Lower leg skin (tissue), 4 donors: ENCODE measurements at regions not wholly inside any gene's neighbourhood (a gene's known extent, or its start where the extent isn't known, plus 50 kb on each side); places are given as distances from the start of the nearest gene placed in this dataset.
A peak's percentile ranks its signal among the peaks of the same experiment; 100 is the strongest.

Experiments used
- DNase-seq, 2 donors: peaks; one replicate each; pipeline ENCODE4 v3.0.0-alpha.2; 2019; ENCODE audit warnings: low spot score in 2 of 2
- H3K4me3 ChIP-seq: fragments of 200-600 bp; sonication (generic); 2 replicates; pipeline ENCODE4 v1.5.1; 2017; ENCODE audit warnings: mild to moderate bottlenecking, low read depth; ENCODE audit not compliant: poor library complexity, severe bottlenecking
- CTCF ChIP-seq, 3 donors: fragments of 450-650 bp; IDR thresholded peaks; one replicate each; pipeline ENCODE4 v1.5.1; 2016; ENCODE audit warnings: antibody characterized with exemption in 3 of 3, mild to moderate bottlenecking in 3 of 3, moderate library complexity in 2 of 3
- POLR2A ChIP-seq, 2 donors: fragments of 450-650 bp; IDR thresholded peaks; one replicate each; pipeline ENCODE4 v1.6.1; 2016 to 2017; ENCODE audit warnings: antibody characterized with exemption in 2 of 2, mild to moderate bottlenecking in 1 of 2, moderate library complexity in 1 of 2
- whole genome bisulfite sequencing, 2 donors: methylation state at CpG; one replicate each; pipeline ENCODE4 v1.1.5; 2018; 5-methylcytosine and 5-hydroxymethylcytosine counted together
- intact Hi-C: fragments of 100-400 bp; cut with DNase I; formaldehyde crosslinking; loops from one replicate; pipeline ENCODE4 v1.15.0; 2023; ENCODE audit warnings: low total_unique reads

DNA sequence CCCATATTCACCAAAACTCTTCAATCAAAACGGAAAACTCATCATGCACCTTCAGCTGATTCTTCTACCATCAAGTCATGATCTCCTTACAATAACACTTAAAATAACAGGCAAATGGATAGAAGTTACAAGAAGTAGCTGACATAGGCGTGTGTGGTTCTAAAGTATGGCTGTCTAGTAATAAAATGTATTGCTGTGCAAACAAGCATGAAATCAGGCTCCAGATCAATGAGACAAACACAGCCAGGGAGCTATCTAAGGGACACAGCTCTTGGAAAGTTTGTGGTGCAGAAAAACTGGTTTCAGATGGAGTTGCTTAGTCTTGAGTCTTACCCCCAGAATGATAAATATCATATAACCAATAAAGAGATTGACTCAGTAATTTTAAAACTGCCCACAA lies 434.8 kb upstream of the NOX3 start:
- no peak overlapping the region for H3K4me3 ChIP-seq
- TF ChIP-seq CTCF (IDR thresholded peaks at IDR 0.05) (no peak), POLR2A (IDR thresholded peaks at IDR 0.05) (no peak)
- no peak for DNase-seq
- WGBS, 2 donors: 87 to 90% methylated on average over 2 of the region's 2 CpGs
- intact Hi-C loops: no loop called here

DNA sequence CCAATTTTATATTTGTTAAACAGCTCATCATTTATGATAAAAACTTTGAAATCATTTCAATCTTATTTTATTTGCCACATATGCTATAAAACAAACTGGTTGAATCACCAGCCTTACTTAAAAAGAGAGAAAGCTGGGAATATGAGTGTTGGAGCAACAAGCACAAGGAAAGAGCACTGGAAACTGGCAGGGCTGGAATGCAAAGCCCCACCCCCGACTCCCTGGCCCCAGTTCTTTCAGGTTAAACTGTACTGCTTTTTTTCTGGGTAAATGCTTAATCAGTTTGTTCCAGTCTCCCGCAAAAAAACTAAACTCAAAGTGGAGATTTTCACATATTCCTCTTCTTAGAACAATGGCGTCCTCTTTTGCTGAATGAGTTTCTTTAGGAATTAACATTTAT lies 433.8 kb upstream of the NOX3 start:
- intact Hi-C loops: no loop called here
- 61 to 85% methylated on average over 3 of the region's 3 CpGs for WGBS, 2 donors

DNA sequence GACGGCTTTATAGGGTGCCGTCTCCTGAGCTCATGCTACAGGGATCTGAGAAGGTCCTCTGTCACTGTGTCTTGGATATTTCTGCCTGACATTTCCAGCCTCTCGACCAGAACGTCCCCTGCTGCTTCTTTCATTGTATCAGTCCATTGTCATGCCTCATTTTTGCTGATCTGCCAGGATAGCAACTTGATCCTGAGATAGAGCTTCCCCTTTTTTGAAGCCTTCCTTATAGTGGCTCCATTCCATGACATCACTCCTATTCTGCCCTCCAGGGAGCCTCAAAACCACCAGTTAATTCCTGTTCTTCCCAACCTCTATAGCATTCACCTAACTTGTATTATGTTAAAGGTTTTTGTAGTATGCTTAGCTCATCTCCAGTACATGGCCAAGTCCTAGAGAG lies 431.8 kb upstream of the NOX3 start:
- TF ChIP-seq POLR2A (IDR thresholded peaks at IDR 0.05) (no peak), CTCF (IDR thresholded peaks at IDR 0.05) (no peak)
- no peak overlapping the region for H3K4me3 ChIP-seq
- no peak for DNase-seq
- 82 to 95% methylated on average over 4 of the region's 4 CpGs for WGBS, 2 donors
- intact Hi-C loops: no loop called here

More for the DNA sequence above, 433.8 kb upstream of the NOX3 start:
- TF ChIP-seq CTCF (IDR thresholded peaks at IDR 0.05) (no peak), POLR2A (IDR thresholded peaks at IDR 0.05) (no peak)
- no peak for DNase-seq
- H3K4me3 ChIP-seq: no peak overlapping the region

DNA sequence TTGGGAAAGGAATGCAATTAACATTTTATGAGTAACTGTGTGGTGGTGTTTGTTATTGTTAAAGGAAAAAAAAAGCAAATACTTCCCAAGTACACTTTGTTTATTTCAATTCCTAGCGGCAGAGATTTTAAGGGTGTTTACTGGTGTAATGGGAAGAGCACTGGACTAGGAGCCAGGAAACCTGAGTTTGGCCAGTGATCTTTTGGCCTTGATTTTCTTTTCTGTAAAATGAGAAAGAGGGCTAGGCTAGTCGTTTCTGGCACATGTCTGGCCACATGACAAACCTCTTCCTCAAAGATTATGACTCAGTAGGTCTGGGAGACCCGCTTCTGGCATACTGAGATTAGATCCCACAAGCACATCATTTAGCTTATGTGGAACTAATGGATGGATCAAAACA lies 428.1 kb upstream of the NOX3 start:
- intact Hi-C loops: no loop called here
- 30 to 36% methylated on average over 3 of the region's 3 CpGs for WGBS, 2 donors
- TF ChIP-seq POLR2A (IDR thresholded peaks at IDR 0.05): no peak
- no peak for TF ChIP-seq CTCF (IDR thresholded peaks at IDR 0.05)

GRCh38 chr6:155883334-155883731 lies 427.7 kb upstream of the NOX3 start:
- DNase-seq: no peak
- H3K4me3 ChIP-seq: no peak overlapping the region
- TF ChIP-seq POLR2A (IDR thresholded peaks at IDR 0.05) (no peak), CTCF (IDR thresholded peaks at IDR 0.05) (no peak)
- intact Hi-C loops: no loop called here

More for the DNA sequence above, 428.1 kb upstream of the NOX3 start:
- DNase-seq: peak in 1 of 2 donors; percentile 46
- no peak overlapping the region for H3K4me3 ChIP-seq

GRCh38 chr6:155882527-155883333 lies 427.1 kb upstream of the NOX3 start:
- no peak for DNase-seq
- no peak overlapping the region for H3K4me3 ChIP-seq
- TF ChIP-seq CTCF (IDR thresholded peaks at IDR 0.05) (no peak), POLR2A (IDR thresholded peaks at IDR 0.05) (no peak)
- intact Hi-C loops: no loop called here
- WGBS, 2 donors: 70 to 71% methylated on average over 4 of the region's 4 CpGs
